Muscle of back (tissue), 3 donors: ENCODE measurements at regions not wholly inside any gene's neighbourhood (a gene's known extent, or its start where the extent isn't known, plus 50 kb on each side); places are given as distances from the start of the nearest gene placed in this dataset.

ENCODE experiments used
- DNase-seq, 3 donors: peaks; one replicate each; pipeline versions ENCODE4 v3.0.0 to v3.0.0-alpha.2; 2013

- peak in 1 of 3 donors; percentile 5 for DNase-seq
Measured at GRCh38 chr4:65789805-65790204, 119.5 kb upstream of the EPHA5 start.

- DNase-seq = no peak
Measured at GRCh38 chr4:65789341-65789740, 119.1 kb upstream of the EPHA5 start.

GRCh38 chr4:65777270-65777669 is 107.0 kb upstream of the EPHA5 start:
- DNase-seq = no peak

GRCh38 chr4:65773636-65774035 is 103.3 kb upstream of the EPHA5 start:
- DNase-seq = no peak

GRCh38 chr4:65747386-65747785 is 77.1 kb upstream of the EPHA5 start:
- no peak for DNase-seq

- DNase-seq = no peak
Measured at GRCh38 chr4:65738134-65738533, 67.8 kb upstream of the EPHA5 start.

- no peak for DNase-seq
Measured at GRCh38 chr4:65737672-65738071, 67.4 kb upstream of the EPHA5 start.

GRCh38 chr4:65724973-65725372 is 54.7 kb upstream of the EPHA5 start:
- DNase-seq = no peak
